Ovary (tissue), 7 donors: ENCODE measurements at regions not wholly inside any gene's neighbourhood (a gene's known extent, or its start where the extent isn't known, plus 50 kb on each side); places are given as distances from the start of the nearest gene placed in this dataset.

ENCODE experiments used
- DNase-seq, 5 donors: peaks; one replicate each; pipeline ENCODE4 v3.0.0-alpha.2; 2019 to 2020
- H3K27ac ChIP-seq, 2 donors: fragments of 200-600 bp; one replicate each; pipeline versions ENCODE4 v1.5.1 to v1.8.0; 2019 to 2022
- H3K27me3 ChIP-seq: fragments of 200-600 bp; one replicate; pipeline ENCODE4 v1.8.0; 2022
- H3K36me3 ChIP-seq: fragments of 200-600 bp; sonication (generic); one replicate; pipeline ENCODE4 v1.5.1; 2019
- H3K4me1 ChIP-seq: one replicate; pipeline ENCODE4 v1.8.1; 2013; ENCODE audit warnings: mild to moderate bottlenecking, moderate library complexity; ENCODE audit not compliant: insufficient read depth
- H3K4me3 ChIP-seq: fragments of 200-600 bp; sonication (generic); one replicate; pipeline ENCODE4 v1.5.1; 2017
- H3K9me3 ChIP-seq, 2 donors: fragments of 200-600 bp in 1 of 2; sonication (generic) in 1 of 2; one replicate each; pipeline versions ENCODE4 v1.5.1 to v1.8.1; 2013 to 2019; ENCODE audit warnings: mild to moderate bottlenecking in 1 of 2, moderate library complexity in 1 of 2
- CTCF ChIP-seq, 3 donors: fragments of 450-650 bp in 2 of 3; fragments of 200-600 bp in 1 of 3; IDR thresholded peaks; one replicate each; pipeline versions ENCODE4 v1.5.1 to v1.8.0; 2016 to 2022; ENCODE audit warnings: antibody characterized with exemption in 3 of 3, mild to moderate bottlenecking in 1 of 3
- EP300 ChIP-seq: sonication (generic); formaldehyde crosslinking; IDR thresholded peaks from one replicate; pipeline ENCODE4 v1.6.1; 2017; ENCODE audit warnings: antibody characterized with exemption
- POLR2A ChIP-seq: fragments of 450-650 bp; IDR thresholded peaks from one replicate; pipeline ENCODE4 v1.6.1; 2017; ENCODE audit warnings: antibody characterized with exemption, mild to moderate bottlenecking, moderate library complexity
- WGBS, 3 donors: extraction: QIAGEN DNeasy Blood & Tissue Kit in 1 of 3; methylation state at CpG; one replicate each; pipeline versions ENCODE4 v1.1.5 to v1.1.7; 2013 to 2017; 5-methylcytosine and 5-hydroxymethylcytosine counted together
- intact Hi-C, 4 donors: fragments of 100-400 bp; cut with DNase I; formaldehyde crosslinking; loops; one replicate each; pipeline versions ENCODE4 v1.11.0 to v1.15.1; 2022 to 2023
- donor health status: DM: no; HTN: no; CAD: no; lungs with moderate emphysema.
- donor health status: DM: no; HTN: no; CAD: no.
- donor health status: Bipolar disorder and iron deficiency.
- donor health status: DM: no; HTN: no; CAD: no.
- donor health status: DM: yes; HTN: yes; CAD: no.

- DNase-seq = no peak
- TF ChIP-seq POLR2A = no peak
- TF ChIP-seq CTCF (IDR thresholded peaks at IDR 0.05) = no peak
- TF ChIP-seq EP300 = no peak
- Histone ChIP-seq H3K4me3 (no peak overlapping the region), H3K27ac (no peak overlapping the region), H3K4me1 (no peaks in the 10 kb centered on the region), H3K36me3 (no peaks in the 10 kb centered on the region), H3K9me3 (no peaks in the 10 kb centered on the region), H3K27me3 (no peaks in the 10 kb centered on the region)
- 87 to 90% (median 88%) methylated on average over 4 of the region's 4 CpGs for WGBS, 3 donors
- intact Hi-C loops = loop anchor here in 1 of 4 donors (5.0 kb wide), 1 partner anchor 1568 kb away; no protein-coding TSS in a partner anchor
Measured at GRCh38 chr12:85530456-85530855, 250.4 kb downstream of the ALX1 start.

GRCh38 chr12:85531341-85531740 is 251.3 kb downstream of the ALX1 start:
- H3K27ac ChIP-seq = no peak overlapping the region
- no peak for DNase-seq
- WGBS, 3 donors = 31 to 39% (median 32%) methylated on average over 1 of the region's 1 CpG
- TF ChIP-seq EP300 = no peak
- TF ChIP-seq CTCF (IDR thresholded peaks at IDR 0.05) = no peak
- TF ChIP-seq POLR2A = no peak
- intact Hi-C loops = loop anchor here in 1 of 4 donors (5.0 kb wide), 1 partner anchor 1569 kb away; no protein-coding TSS in a partner anchor
- H3K4me3 ChIP-seq = no peak overlapping the region
- no peaks in the 10 kb centered on the region for H3K9me3 ChIP-seq
- H3K4me1 ChIP-seq = no peaks in the 10 kb centered on the region
- no peaks in the 10 kb centered on the region for H3K36me3 ChIP-seq
- H3K27me3 ChIP-seq = no peaks in the 10 kb centered on the region

GRCh38 chr12:85549640-85550039 is 269.6 kb downstream of the ALX1 start:
- Histone ChIP-seq H3K9me3 (no peaks in the 10 kb centered on the region), H3K36me3 (no peaks in the 10 kb centered on the region), H3K27me3 (no peaks in the 10 kb centered on the region), H3K4me1 (no peaks in the 10 kb centered on the region), H3K4me3 (no peak overlapping the region), H3K27ac (no peak overlapping the region)
- TF ChIP-seq CTCF (IDR thresholded peaks at IDR 0.05) = no peak
- TF ChIP-seq EP300 = no peak
- no peak for TF ChIP-seq POLR2A
- intact Hi-C loops = no loop called here
- WGBS, 3 donors = 91 to 96% (median 92%) methylated on average over 2 of the region's 2 CpGs
- DNase-seq = no peak

- H3K4me3 ChIP-seq = no peak overlapping the region
- intact Hi-C loops = no loop called here
- no peaks in the 10 kb centered on the region for H3K27me3 ChIP-seq
- no peaks in the 10 kb centered on the region for H3K36me3 ChIP-seq
- WGBS, 3 donors = 71 to 79% (median 74%) methylated on average over 2 of the region's 2 CpGs
- H3K9me3 ChIP-seq = no peaks in the 10 kb centered on the region
- DNase-seq = no peak
- no peak overlapping the region for H3K27ac ChIP-seq
- no peaks in the 10 kb centered on the region for H3K4me1 ChIP-seq
- TF ChIP-seq CTCF (IDR thresholded peaks at IDR 0.05) = no peak
- no peak for TF ChIP-seq POLR2A
Measured at GRCh38 chr12:85550924-85551323, 270.9 kb downstream of the ALX1 start.
